SU-DHL-6 (cell line): ENCODE measurements at regions not wholly inside any gene's neighbourhood (a gene's known extent, or its start where the extent isn't known, plus 50 kb on each side); places are given as distances from the start of the nearest gene placed in this dataset.

Experiments
- H2AFZ ChIP-seq: fragments of 200-600 bp; sonication (generic); 2 replicates; pipeline ENCODE4 v1.6.1; 2014; ENCODE audit warnings: low read depth, mild to moderate bottlenecking, moderate library complexity, mixed read lengths, antibody characterized with exemption, low read length; ENCODE audit not compliant: severe bottlenecking
- H3F3A ChIP-seq: fragments of 200-600 bp; shearing (Covaris generic); 2 replicates; pipeline ENCODE4 v1.6.0; 2016; ENCODE audit warnings: antibody characterized with exemption, mild to moderate bottlenecking; ENCODE audit not compliant: insufficient read depth
- H3K27ac ChIP-seq: fragments of 200-600 bp; sonication (generic); 2 replicates; pipeline ENCODE4 v1.5.1; 2016; ENCODE audit warnings: low read depth, mild to moderate bottlenecking, low read length, moderate library complexity, mixed read lengths
- H3K27me3 ChIP-seq: fragments of 200-600 bp; sonication (generic), shearing (Covaris generic); 2 replicates; pipeline ENCODE4 v1.6.0; 2014; ENCODE audit warnings: mild to moderate bottlenecking, low read length
- H3K36me3 ChIP-seq: fragments of 200-600 bp; sonication (generic); 2 replicates; pipeline ENCODE4 v1.6.1; 2014; ENCODE audit warnings: mild to moderate bottlenecking, low read length, mixed read lengths
- H3K4me2 ChIP-seq: fragments of 300-600, 200-600 bp; shearing (Covaris generic), sonication (generic); 2 replicates; pipeline ENCODE4 v1.6.0; 2014; ENCODE audit warnings: low read length, low read depth, mild to moderate bottlenecking; ENCODE audit not compliant: poor library complexity, severe bottlenecking
- H3K4me3 ChIP-seq: fragments of 200-600 bp; sonication (generic); 2 replicates; pipeline ENCODE4 v1.5.1; 2014; ENCODE audit warnings: antibody characterized with exemption, low read length, mild to moderate bottlenecking, mixed read lengths; ENCODE audit not compliant: insufficient read depth, poor library complexity, severe bottlenecking
- H3K79me2 ChIP-seq: fragments of 200-600 bp; sonication (generic); 2 replicates; pipeline ENCODE4 v1.6.1; 2014; ENCODE audit warnings: mild to moderate bottlenecking, low read length, moderate library complexity; ENCODE audit not compliant: insufficient read depth
- H3K9ac ChIP-seq: fragments of 200-600 bp; sonication (generic); 2 replicates; pipeline ENCODE4 v1.7.0; 2014; ENCODE audit warnings: mild to moderate bottlenecking, low read length
- H3K9me2 ChIP-seq: fragments of 200-600 bp; sonication (generic); replicated peaks from 2 replicates; pipeline ENCODE4 v1.6.1; 2014; ENCODE audit warnings: low read length; ENCODE audit not compliant: insufficient read depth
- H3K9me3 ChIP-seq: fragments of 200-600 bp; sonication (generic); 2 replicates; pipeline ENCODE4 v1.6.1; 2014; ENCODE audit warnings: low read length, mixed read lengths; ENCODE audit not compliant: insufficient read depth
- H4K20me1 ChIP-seq: fragments of 200-600 bp; sonication (generic); 2 replicates; pipeline ENCODE4 v1.6.1; 2014; ENCODE audit warnings: low read depth, mild to moderate bottlenecking, antibody characterized with exemption, low read length, moderate library complexity, mixed read lengths
- EZH2phosphoT487 ChIP-seq: fragments of 200-600 bp; sonication (generic), shearing (Covaris generic); conservative IDR thresholded peaks from 2 replicates; pipeline ENCODE4 v1.6.1; 2018; ENCODE audit warnings: mild to moderate bottlenecking, antibody characterized with exemption, low read length, moderate library complexity, mixed read lengths
- TF ChIP-seq, protein P1 (sequence below): fragments of 200-600 bp; sonication (generic); IDR thresholded peaks from one replicate; pipeline ENCODE4 v1.5.1; 2017; ENCODE audit warnings: antibody characterized with exemption, mild to moderate bottlenecking, low read length, moderate library complexity; ENCODE audit not compliant: insufficient read depth, poor library complexity, severe bottlenecking

DNA sequence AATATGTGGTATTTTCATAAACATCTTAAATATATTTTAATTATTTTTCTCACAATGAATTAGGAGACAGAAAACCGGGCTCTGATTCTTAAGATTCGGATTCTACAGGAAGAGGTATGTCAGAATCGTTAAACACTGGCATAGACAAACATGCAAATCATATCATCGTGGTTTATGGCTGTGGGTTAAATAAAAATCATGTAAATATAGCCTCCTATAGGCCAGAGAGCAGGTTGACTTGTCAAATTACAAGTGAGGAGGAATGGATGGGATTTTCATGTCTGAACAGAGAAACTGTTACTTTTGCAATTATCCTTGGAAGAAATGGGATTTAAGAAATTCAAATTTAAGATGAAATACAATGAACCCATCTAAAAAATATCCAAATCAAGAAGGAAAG, 74.9 kb upstream of the BCAT1 start:
- H3K9me3 ChIP-seq = no peaks in the 10 kb centered on the region
- H3K4me2 ChIP-seq = peak overlapping the region; percentile 93
- no peaks in the 10 kb centered on the region for H3K27me3 ChIP-seq
- H3K9ac ChIP-seq = peak overlapping the region; percentile 63
- H3F3A ChIP-seq = peaks cover 82% of the 10 kb centered on the region
- H3K79me2 ChIP-seq = peaks cover 62% of the 10 kb centered on the region
- TF ChIP-seq EZH2phosphoT487 = no peak
- TF ChIP-seq, protein P1, sequence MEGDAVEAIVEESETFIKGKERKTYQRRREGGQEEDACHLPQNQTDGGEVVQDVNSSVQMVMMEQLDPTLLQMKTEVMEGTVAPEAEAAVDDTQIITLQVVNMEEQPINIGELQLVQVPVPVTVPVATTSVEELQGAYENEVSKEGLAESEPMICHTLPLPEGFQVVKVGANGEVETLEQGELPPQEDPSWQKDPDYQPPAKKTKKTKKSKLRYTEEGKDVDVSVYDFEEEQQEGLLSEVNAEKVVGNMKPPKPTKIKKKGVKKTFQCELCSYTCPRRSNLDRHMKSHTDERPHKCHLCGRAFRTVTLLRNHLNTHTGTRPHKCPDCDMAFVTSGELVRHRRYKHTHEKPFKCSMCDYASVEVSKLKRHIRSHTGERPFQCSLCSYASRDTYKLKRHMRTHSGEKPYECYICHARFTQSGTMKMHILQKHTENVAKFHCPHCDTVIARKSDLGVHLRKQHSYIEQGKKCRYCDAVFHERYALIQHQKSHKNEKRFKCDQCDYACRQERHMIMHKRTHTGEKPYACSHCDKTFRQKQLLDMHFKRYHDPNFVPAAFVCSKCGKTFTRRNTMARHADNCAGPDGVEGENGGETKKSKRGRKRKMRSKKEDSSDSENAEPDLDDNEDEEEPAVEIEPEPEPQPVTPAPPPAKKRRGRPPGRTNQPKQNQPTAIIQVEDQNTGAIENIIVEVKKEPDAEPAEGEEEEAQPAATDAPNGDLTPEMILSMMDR = no peak
- H3K4me3 ChIP-seq = peak overlapping the region; percentile 47
- H4K20me1 ChIP-seq = no peaks in the 10 kb centered on the region
- H3K27ac ChIP-seq = peak overlapping the region; percentile 99
- H2AFZ ChIP-seq = no peak overlapping the region
- no peaks in the 10 kb centered on the region for H3K9me2 ChIP-seq
- no peaks in the 10 kb centered on the region for H3K36me3 ChIP-seq

DNA sequence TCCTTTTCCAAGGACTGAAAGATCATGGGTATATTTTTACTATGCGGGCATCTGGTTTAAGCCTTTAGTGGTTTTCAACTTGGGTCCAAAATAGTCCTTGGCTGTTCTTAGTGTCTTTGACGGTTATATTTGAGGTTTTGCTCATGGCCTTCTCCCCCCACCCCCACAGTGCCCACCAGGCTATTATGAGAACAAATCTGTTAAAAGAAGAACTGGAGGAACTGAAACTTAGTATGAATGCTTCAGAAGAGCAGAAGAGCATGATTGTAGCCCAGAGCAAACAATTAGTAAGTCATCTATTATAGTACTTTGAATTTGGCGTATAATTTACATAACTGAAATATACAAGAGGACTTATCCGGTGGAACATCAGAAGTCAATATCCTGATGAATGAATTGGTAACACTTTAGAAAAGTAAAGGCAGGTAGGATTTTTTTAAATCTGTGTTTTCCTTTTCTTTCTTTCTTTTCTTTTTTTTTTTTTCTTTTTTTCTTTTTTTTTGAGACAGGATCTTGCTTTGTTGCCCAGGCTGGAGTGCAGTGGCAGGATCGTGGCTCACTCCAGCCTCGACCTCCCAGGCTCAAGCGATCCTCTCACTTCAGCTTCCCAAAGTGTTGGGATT, 71.8 kb upstream of the BCAT1 start:
- Histone ChIP-seq H3K4me3 (peak overlapping the region; percentile 43), H3K27me3 (no peaks in the 10 kb centered on the region), H3K9ac (peak overlapping the region; percentile 63), H3K9me2 (no peaks in the 10 kb centered on the region), H4K20me1 (no peaks in the 10 kb centered on the region), H3F3A (peaks cover 88% of the 10 kb centered on the region), H3K36me3 (no peaks in the 10 kb centered on the region), H2AFZ (no peak overlapping the region), H3K4me2 (peak overlapping the region; percentile 93), H3K79me2 (peaks cover 67% of the 10 kb centered on the region), H3K9me3 (no peaks in the 10 kb centered on the region), H3K27ac (peak overlapping the region; percentile 99)
- TF ChIP-seq, protein P1 = no peak
- no peak for TF ChIP-seq EZH2phosphoT487

DNA sequence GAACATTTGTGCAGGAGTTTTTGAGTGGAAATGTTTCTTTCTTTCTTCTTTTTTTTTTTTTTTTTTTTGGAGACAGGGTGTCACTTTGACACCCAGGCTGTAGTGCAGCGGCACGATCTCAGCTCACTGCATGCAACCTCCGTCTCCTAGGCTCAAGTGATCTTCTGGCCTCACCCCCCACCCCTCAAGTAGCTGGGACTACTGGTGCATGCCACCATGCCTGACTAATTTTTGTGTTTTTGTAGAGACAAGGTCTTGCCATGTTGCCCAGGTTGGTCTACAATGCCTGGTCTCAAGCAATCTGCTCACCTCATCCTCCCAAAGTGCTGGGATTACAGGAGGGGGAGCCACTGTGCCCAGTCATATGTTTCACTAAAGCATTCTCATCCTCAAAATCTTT, 69.2 kb upstream of the BCAT1 start:
- Histone ChIP-seq H3K79me2 (peaks cover 52% of the 10 kb centered on the region), H2AFZ (no peak overlapping the region), H3K9me2 (no peaks in the 10 kb centered on the region), H4K20me1 (no peaks in the 10 kb centered on the region), H3K4me3 (peak overlapping the region; percentile 1), H3K9me3 (no peaks in the 10 kb centered on the region), H3K4me2 (peak overlapping the region; percentile 60), H3K9ac (peak overlapping the region; percentile 61), H3K27ac (peak overlapping the region; percentile 99), H3K27me3 (no peaks in the 10 kb centered on the region), H3F3A (peaks cover 74% of the 10 kb centered on the region), H3K36me3 (no peaks in the 10 kb centered on the region)
- TF ChIP-seq EZH2phosphoT487 = no peak
- TF ChIP-seq, protein P1 = no peak
